Fibroblast of villous mesenchyme (primary cell): ENCODE measurements at regions not wholly inside any gene's neighbourhood (a gene's known extent, or its start where the extent isn't known, plus 50 kb on each side); places are given as distances from the start of the nearest gene placed in this dataset.
A peak's percentile ranks its signal among the peaks of the same experiment; 100 is the strongest.

Experiments
- DNase-seq: peaks from one replicate; pipeline ENCODE4 v3.0.0-alpha.2; 2010; ENCODE audit warnings: low read depth
- H3K4me3 ChIP-seq: 2 replicates; pipeline ENCODE4 v1.5.1; 2011; ENCODE audit warnings: low read depth, mild to moderate bottlenecking, low read length
- CTCF ChIP-seq: IDR thresholded peaks from 2 replicates; pipeline ENCODE4 v1.5.1; 2012; ENCODE audit warnings: low read depth, mild to moderate bottlenecking, low read length; ENCODE audit not compliant: insufficient read depth

- no peak for TF ChIP-seq CTCF
- peak; percentile 31 for DNase-seq
- no peak overlapping the region for H3K4me3 ChIP-seq
Observed at GRCh38 chr20:11216451-11217314, 542.9 kb upstream of the JAG1 start.

- peak; percentile 33 for DNase-seq
- no peak overlapping the region for H3K4me3 ChIP-seq
- TF ChIP-seq CTCF = no peak
Observed at GRCh38 chr20:11217326-11218172, 543.8 kb upstream of the JAG1 start.

- TF ChIP-seq CTCF = no peak
- DNase-seq = no peak
- H3K4me3 ChIP-seq = no peak overlapping the region
Observed at GRCh38 chr20:11218173-11218680, 544.4 kb upstream of the JAG1 start.

GRCh38 chr20:11219192-11219591 lies 545.4 kb upstream of the JAG1 start:
- H3K4me3 ChIP-seq = no peak overlapping the region
- DNase-seq = no peak
- no peak for TF ChIP-seq CTCF

GRCh38 chr20:11221046-11221445 lies 547.2 kb upstream of the JAG1 start:
- no peak for TF ChIP-seq CTCF
- DNase-seq = no peak
- no peak overlapping the region for H3K4me3 ChIP-seq

- H3K4me3 ChIP-seq = no peak overlapping the region
- TF ChIP-seq CTCF = no peak
- DNase-seq = no peak
Observed at GRCh38 chr20:11222243-11222642, 548.4 kb upstream of the JAG1 start.
